NCI-H1694 treated with DMSO at 0.1 percent for 48 hours (cell line): ENCODE measurements at regions not wholly inside any gene's neighbourhood (a gene's known extent, or its start where the extent isn't known, plus 50 kb on each side); places are given as distances from the start of the nearest gene placed in this dataset.
A peak's percentile ranks its signal among the peaks of the same experiment; 100 is the strongest.

Experiments
- DNase-seq: peaks from one replicate; lab custom pipeline; 2025; lab: John Stamatoyannopoulos, UW

GRCh38 chr7:52026140-52026539, 709.5 kb upstream of the COBL start:
- no peak for DNase-seq

- DNase-seq: no peak
Observed at GRCh38 chr7:52021343-52021742, 704.7 kb upstream of the COBL start.

- DNase-seq: no peak
Observed at GRCh38 chr7:52018680-52019054, 702.1 kb upstream of the COBL start.

- DNase-seq: peak; percentile 0
Observed at GRCh38 chr7:52017802-52018679, 701.4 kb upstream of the COBL start.

GRCh38 chr7:52009181-52009580, 692.6 kb upstream of the COBL start:
- DNase-seq: no peak

GRCh38 chr7:52006674-52007073, 690.1 kb upstream of the COBL start:
- no peak for DNase-seq

GRCh38 chr7:52005613-52006012, 689.0 kb upstream of the COBL start:
- DNase-seq: no peak

GRCh38 chr7:51995596-51996179, 679.1 kb upstream of the COBL start:
- DNase-seq: no peak

GRCh38 chr7:51982653-51983052, 666.0 kb upstream of the COBL start:
- DNase-seq: no peak

- DNase-seq: no peak
Observed at GRCh38 chr7:51980812-51981211, 664.2 kb upstream of the COBL start.

GRCh38 chr7:51980313-51980712, 663.7 kb upstream of the COBL start:
- DNase-seq: no peak

- DNase-seq: no peak
Observed at GRCh38 chr7:51977913-51978312, 661.3 kb upstream of the COBL start.

- DNase-seq: no peak
Observed at GRCh38 chr7:51973939-51974338, 657.3 kb upstream of the COBL start.

- DNase-seq: no peak
Observed at GRCh38 chr7:51973071-51973470, 656.5 kb upstream of the COBL start.

GRCh38 chr7:51970961-51971665, 654.5 kb upstream of the COBL start:
- DNase-seq: no peak

GRCh38 chr7:51968461-51968860, 651.9 kb upstream of the COBL start:
- DNase-seq: no peak

- no peak for DNase-seq
Observed at GRCh38 chr7:51965454-51965853, 648.8 kb upstream of the COBL start.

- no peak for DNase-seq
Observed at GRCh38 chr7:51961804-51962203, 645.2 kb upstream of the COBL start.

- no peak for DNase-seq
Observed at GRCh38 chr7:51950813-51951212, 634.2 kb upstream of the COBL start.

GRCh38 chr7:51949726-51950644, 633.4 kb upstream of the COBL start:
- DNase-seq: no peak

- DNase-seq: no peak
Observed at GRCh38 chr7:51930834-51931233, 614.2 kb upstream of the COBL start.

- no peak for DNase-seq
Observed at GRCh38 chr7:51929818-51930217, 613.2 kb upstream of the COBL start.
